GM11168 (cell line): ENCODE measurements at regions not wholly inside any gene's neighbourhood (a gene's known extent, or its start where the extent isn't known, plus 50 kb on each side); places are given as distances from the start of the nearest gene placed in this dataset.

Experiments
- in situ Hi-C: fragments of 300-500 bp; cut with MboI; formaldehyde crosslinking; loops from one replicate; pipeline ENCODE4 v1.12.0; 2022; ENCODE audit warnings: low sequenced_read_pairs; ENCODE audit not compliant: unreplicated experiment

DNA sequence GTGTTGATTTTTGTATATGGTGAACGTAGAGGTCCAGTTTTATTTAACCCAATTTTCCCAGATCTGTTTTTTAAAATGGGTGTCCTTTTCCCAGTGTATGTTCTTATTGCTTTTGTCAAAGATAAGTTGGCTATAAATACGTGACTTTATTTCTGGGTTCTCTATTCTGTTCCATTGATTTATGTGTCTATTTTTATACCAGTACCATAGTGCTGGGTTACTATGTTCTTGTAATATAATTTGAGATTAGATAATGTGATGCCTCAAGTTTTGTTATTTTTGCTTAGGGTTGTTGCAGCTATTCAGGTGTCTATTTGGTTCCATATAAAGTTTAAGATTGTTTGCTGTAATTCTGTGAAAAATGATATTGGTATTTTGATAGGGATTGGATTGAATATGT is 749.1 kb upstream of the GRIA3 start:
- in situ Hi-C loops, result no loop called here

DNA sequence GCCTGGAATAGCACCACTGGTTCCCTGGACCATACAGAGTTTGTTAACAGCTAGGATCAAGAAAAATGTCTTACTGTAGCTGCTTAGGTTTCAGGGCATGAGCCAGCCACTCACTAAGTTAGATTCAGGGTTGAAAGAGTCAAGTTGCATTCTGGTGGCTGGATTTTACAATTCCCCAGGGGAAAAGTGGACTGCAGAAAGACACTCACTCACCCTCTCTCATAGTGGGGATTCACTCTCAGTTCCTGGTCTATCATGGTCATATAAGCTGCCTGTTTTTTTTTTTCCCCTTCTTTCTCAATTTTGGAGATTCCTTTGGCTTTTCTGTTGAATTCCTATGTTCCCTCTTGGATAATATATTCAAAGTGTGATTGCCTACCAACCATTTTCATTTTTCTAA is 744.2 kb upstream of the GRIA3 start:
- in situ Hi-C loops, result no loop called here

DNA sequence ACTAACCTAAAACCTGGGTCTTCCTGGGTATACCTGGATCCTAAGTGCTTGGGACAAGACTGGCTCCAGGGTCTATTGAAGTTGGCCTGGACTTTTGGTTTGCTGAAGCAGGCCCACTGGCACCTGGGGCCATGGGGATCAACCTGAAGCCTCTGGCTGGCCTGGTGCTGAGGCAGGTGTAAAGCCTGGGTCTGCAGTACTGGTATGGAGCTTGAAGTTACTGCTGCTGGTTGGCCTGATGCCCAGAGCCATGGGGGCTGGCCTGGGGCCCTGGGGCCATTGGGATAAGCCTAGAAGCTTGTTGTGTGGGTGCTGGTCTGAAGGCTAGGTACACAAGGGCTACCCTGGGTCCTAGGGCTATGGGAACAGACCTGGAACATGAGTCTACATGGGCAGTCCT is 743.2 kb upstream of the GRIA3 start:
- in situ Hi-C loops, result no loop called here

DNA sequence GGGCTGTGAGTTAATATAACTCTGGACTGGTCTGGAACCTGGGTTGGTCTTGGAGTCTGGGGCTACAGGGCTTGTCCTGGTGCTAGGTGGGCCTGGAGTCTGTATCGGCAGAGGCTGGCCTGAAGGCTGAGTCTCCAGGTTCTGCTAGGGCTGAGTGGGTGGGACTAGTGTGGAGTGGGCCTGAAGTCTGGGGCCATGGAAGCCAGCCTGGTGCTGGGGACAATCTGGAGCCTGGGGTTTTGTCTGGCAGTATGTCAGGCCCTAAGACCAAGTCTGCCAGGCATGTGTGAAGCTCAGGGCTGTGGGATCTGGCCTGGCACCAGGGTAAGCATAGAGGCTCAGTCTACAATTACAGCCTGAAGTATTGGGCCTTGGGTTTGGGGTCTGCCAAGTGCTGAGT is 742.6 kb upstream of the GRIA3 start:
- in situ Hi-C loops, result no loop called here

DNA sequence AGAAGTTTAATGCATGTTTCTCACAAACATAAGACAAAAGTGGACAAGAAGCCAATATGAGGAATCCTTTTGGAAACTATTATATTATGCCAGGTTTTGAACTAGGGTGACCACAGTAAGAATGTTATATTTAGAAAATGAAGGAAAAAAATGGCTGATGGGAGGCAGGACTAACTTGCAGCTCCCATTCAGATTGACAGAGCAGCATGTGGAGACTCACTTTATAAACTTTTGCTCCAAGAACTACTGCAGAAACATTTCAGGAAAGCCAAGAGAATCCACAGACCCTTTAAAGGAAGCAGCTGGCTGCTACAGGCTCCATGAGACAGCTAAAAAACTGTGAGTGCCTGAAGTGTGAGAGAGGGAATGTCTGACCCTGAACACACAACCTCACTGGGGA is 738.6 kb upstream of the GRIA3 start:
- in situ Hi-C loops, result no loop called here

DNA sequence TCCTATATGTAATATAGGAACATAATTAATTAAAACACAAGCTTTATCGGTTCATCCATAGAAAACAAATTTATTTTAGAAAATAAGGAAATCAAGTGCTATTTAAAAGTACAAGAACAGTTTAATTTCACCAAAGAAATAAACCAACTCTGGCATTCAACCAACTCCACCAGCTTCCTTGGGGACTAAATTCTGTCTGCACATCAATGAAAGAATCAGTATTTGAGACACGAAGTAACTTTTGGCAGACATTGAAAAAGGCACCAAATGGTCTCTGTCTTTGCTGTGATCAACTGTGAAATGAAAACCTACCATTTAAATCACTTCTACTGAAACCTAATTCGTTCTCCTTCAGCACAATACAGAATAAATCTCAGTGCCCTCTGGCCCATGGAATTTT is 719.7 kb upstream of the GRIA3 start:
- in situ Hi-C loops, result no loop called here

DNA sequence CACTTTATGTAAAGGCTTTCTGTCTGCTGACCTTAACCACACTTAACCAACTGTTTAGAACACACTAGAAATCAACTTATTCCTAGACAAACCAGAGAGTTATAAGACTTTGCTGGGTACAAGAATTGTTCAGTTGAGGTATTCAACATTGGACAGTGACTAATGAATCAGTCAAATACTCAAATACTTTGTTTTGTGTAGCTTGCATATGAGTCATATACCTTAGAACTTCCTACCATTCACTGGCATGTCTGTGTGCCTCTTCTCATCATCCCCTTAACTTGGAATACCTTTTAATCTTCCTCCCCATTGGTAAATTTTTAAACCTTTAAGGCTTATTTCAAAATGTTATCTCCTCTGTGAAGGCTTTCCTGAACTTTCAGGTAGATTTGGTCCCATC is 708.8 kb upstream of the GRIA3 start:
- in situ Hi-C loops, result no loop called here

DNA sequence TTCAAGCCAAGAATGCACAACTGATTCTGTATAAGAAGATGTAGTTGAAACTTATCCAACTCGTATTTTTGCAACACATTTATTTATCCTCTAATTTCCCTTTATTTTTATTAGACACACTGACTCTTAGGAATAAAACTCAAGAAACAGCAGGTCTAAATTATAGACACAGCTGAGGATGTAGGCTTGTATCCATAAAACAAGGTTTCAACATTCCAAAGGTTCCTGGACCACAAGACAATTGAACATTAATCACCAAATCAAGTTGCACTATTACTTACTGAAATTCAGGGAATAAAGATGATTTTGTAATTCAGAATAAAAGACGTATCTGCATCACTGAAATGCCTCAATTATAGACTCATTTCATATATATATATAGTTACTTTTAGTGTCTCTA is 683.5 kb upstream of the GRIA3 start:
- in situ Hi-C loops, result no loop called here

DNA sequence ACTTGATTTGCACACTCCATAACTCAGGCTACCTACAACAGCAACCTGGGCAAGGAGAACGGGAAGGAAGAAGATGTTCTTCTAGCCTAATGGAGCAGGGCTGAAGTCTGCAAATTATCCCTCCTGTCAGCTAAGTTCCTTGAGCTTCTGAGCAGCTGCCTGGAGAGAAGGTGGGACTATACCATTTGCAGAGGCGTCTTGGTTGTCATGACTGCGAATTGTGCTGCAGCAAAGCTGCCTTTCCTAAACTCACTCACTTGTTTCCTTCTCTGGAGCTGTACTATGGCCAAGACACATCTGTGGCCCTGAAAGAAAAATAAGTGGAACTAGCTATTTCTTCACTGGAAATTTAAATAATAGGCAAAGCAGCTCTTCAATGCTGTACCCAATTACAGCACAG is 682.4 kb upstream of the GRIA3 start:
- in situ Hi-C loops, result no loop called here

DNA sequence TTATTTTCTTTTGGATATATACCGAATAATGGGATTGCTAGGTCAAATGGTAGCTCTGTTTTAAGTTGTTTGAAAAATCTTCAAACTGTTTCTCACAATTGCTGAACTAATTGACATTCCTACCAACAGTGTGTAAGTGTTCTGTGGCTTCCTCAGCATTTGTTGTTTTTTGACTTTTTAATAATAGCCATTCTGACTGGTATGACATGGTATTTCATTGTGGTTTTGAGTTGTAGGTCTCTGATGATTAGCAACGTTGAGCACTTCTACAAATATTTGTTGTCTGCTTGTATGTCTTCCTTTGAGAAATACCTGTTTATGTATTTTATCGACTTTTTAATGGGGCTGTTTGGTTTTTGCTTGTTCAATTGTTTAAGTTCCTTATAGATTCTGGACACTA is 680.1 kb upstream of the GRIA3 start:
- in situ Hi-C loops, result no loop called here

DNA sequence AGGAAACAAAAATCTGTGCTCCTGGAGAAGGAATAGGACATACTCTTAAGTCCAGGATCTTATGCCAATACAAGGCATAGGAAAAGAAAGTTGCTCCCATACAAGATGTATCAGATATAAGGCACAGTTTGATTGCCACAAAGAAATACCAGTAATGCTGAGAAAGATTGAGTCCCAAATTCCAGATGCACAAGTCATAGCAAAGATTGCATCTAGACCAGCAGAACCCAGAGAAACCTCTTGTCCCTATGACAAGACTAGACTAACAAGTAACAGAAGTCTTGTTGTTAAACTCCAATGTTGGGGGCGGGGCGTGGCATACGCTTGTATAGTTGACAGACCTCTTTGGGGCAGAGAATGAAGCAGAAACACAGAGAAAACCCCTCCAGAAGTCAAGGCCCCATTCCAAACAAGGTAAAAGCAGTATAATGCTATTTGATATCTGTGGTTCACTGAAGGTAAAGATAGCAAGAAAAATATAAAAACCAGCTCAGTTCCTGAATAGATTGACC is 671.5 kb upstream of the GRIA3 start:
- in situ Hi-C loops, result no loop called here

DNA sequence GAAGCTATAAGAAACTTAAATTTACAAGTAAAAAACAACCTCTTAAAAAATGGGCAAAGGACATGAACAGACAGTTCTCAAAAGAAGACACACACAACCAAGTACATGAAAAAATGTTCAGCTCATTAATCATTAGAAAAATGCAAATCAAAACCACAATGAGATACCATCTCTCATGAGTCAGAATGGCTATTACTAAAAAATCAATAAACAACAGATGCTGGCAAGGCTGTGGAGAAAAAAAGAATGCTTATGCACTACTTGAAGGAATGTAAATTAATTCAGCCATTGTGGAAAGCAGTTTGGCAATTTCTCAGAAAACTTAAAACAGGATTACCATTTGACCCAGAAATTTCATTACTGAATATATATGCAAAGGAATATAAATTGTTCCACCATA is 666.3 kb upstream of the GRIA3 start:
- in situ Hi-C loops, result no loop called here

DNA sequence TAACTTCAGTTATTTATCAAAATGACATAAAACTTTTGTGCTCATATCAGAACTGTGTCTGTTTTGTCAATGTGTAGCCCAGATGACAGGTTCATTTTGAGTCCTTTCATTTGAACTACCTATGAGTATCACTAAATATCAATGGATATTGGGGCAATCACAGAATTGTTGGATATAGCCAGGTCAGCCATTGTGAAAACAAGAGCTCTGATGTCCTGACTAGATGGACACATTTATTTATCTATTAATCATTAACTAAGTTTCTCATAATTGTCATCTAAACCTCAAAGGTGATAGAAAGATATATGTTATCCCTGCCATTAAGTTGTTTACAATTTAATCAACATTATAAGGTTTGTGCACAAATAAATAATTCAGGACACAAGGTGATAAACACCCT is 638.3 kb upstream of the GRIA3 start:
- in situ Hi-C loops, result no loop called here

DNA sequence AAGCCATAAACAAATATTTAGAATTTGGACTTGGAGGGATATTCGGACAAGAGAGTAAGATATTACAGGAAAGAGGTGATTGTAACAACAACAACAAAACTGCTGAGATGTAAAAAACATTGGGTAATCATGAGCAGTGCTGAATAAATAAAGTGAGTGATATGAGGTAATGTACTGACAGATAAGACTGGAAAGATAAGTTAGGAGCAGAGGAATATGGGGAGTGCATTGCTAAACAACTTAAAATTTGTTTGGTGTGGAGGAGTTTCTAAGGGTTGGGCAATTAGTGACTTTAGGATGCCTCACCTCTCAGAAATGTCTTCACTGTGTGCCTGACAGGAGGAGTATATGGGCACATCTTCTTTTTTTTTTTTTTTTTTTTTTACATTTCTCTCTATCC is 637.8 kb upstream of the GRIA3 start:
- in situ Hi-C loops, result no loop called here

DNA sequence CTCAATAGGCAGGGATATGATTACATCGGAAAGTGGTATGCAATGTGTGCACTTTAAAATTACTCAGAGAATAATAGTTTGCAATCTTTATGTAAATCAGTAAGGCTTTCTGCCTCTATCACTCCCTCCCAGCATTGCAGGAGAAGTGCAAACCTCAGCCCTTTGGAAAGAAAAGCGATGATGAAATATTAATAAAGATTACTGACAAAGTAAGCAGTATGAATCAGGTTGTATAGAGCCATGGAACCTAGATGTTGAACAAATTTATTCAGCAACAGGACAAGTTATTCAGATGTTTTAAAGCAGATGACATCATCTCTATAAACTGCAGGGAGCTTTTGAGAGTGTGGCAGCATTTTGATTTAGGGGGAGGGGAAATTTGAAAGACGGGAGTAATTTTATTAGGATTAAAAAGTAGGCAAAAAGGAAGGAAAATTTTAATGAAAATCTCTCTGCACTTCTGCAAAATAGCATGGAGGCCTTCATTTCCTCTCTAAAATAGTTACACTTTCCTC is 631.7 kb upstream of the GRIA3 start:
- in situ Hi-C loops, result no loop called here

DNA sequence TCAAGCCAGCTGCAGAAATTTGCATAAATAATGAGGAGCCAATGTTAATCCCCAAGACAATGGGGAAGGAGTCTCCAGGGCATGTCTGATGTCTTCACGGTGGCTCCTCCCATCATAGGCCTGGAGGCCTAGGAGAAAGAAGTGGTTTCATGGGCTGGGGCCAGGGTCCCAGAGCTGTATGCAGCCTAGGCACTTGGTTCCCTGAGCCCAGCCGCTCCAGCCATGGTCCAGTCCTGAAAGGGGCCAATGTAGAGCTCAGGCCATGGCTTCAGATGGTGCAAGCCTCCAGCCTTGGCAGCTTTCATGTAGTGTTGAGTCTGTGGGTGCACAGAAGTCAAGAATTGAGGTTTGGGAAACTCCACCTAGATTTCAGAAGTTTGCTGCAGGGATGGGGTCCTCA is 628.2 kb upstream of the GRIA3 start:
- in situ Hi-C loops, result no loop called here

DNA sequence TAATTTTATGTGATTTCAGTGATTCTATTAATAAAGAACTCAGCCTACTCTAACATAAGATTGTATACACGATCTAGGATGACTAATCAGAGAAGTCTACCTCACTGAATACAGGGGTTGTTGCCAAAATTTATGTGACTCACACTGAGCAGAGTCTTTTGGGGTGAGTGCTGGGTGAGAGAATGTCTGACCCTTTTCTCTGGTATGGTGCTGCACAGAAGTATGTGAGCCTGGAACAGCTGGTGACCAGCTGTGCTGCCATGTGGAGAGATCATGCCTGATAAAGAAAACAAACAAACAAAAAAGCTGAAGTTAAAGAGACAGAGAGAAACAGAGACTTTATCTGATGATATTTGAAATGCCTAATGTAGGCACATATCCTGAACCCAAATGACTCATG is 618.1 kb upstream of the GRIA3 start:
- in situ Hi-C loops, result no loop called here

DNA sequence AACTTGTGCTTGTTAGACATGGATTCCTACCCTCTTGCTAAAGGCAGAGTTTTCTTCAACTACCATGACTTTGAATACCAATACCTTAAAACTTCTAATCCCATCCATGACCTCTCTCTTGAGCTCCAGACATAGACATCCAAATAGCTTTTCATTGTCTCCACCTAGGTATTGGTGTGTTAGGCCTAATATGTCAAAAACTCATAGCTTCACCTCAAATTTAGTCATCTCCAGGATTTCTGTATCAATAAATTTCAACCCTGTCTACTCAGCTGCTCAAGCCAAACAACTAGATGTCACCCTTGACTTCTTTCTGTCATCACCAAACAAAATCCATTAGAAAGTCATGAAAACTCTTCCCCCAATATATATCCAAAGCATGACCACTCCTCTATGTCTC is 617.7 kb upstream of the GRIA3 start:
- in situ Hi-C loops, result no loop called here

DNA sequence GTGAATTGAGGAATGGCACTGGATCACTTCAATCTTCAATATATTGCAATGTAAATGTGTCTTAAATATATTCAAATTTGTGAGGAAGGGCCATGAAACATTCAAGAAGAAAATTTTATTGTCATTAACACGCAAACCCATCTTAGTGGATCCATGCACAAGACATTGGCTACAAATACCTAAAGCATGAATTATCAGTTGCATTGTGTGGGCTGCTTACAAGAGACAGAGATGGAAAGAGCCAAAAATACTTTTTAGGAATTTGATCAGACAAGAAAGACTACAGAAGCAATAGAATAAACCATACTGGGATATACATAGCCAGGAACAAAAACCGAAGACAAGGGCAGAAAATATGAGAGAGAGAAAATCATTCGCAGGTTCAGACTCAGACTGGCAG is 616.2 kb upstream of the GRIA3 start:
- in situ Hi-C loops, result no loop called here

DNA sequence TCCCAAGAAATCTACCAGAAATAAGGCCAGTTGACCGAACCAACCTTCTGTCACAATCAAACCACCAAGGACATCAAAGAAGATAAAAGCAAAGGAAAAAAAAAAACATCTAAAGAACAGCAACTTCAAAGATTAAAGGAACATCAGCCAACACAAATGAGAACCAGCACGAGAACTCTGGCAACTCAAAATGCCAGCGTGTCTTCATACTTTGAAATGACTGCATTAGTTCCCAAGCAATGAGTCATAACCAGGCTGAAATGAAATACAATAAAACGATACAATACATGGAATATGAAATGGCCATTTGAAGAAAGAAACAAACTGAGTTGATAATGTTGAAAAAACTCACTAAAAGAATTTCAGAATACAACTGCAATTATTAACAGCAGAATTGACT is 611.6 kb upstream of the GRIA3 start:
- in situ Hi-C loops, result no loop called here

DNA sequence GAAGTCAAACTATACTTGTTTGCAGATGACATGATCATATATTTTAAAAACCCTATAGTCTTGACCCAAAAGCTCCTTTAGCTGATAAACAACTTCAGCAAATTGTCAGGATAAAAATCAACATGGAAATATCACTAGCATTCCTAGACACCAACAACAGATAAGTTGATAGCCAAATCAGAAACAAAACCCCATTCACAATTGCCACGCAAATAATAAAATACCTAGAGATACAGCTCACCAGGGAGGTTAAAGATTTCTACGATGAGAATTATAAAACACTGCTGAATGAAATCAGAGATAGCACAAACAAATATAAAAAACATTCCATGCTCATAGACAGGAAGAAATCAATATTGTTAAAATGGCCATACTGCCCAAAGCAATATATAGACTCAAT is 605.0 kb upstream of the GRIA3 start:
- in situ Hi-C loops, result no loop called here

DNA sequence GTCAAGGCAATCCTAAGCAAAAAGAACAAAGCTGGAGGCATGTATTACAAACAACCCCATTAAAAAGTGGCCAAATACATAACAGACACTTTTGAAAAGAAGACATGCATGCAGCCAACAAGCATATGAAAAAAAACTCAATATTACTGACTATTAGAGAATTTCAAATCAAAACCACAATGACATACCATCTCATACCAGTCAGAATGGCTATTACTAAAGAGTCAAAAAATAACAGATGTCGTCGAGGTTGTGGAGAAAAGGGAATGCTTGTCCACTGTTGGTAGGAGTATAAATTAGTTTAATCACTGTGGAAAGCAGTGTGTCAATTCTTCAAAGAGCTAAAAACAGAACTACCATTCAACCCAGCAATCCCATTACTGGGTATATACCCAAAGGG is 604.6 kb upstream of the GRIA3 start:
- in situ Hi-C loops, result no loop called here
